ENCODE measurements at regions not wholly inside any gene's neighbourhood (a gene's known extent, or its start where the extent isn't known, plus 50 kb on each side); places are given as distances from the start of the nearest gene placed in this dataset.
A peak's percentile ranks its signal among the peaks of the same experiment; 100 is the strongest.

DNA sequence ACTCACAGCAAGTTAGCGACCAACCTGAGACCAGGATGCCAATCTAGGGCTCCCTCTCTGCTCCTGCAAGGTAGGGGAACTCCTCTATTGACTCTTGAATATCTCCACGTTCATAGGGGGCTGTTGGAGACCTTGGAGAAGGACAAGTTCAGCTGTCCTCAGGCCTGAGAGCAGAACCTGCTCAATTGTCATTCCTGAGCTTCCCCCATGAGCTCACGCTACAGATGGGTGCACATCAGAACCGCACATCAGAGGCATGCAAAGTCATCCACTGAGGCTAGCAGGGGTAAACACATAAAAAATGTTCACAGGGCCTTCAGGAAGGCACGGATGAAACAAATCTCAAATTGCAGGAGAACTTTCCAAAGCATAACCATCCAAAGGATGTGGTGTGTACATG is 168.8 kb upstream of the ZNF507 start:
- DNase-seq (ENCODE audit: low read depth): no peak

DNA sequence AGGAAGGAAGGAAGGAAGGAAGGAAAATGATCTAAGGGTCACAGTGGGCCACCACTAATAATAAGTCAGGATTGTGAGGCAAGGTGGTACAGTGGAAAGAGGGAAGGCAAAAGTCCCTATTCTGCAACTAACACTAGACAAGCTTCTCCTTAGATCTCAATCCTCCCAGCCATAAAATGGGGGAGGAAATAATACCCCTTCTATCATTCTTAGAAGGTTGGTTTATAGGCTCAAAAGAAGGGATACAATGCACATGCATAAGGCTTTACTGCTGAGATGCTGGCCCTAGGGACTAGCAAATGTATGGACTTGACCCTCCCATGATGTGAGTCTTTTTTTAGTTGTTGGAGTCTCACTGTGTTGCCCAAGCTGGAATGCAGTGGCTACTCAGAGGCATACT is 167.7 kb upstream of the ZNF507 start:
- DNase-seq (ENCODE audit: low read depth): no peak

DNA sequence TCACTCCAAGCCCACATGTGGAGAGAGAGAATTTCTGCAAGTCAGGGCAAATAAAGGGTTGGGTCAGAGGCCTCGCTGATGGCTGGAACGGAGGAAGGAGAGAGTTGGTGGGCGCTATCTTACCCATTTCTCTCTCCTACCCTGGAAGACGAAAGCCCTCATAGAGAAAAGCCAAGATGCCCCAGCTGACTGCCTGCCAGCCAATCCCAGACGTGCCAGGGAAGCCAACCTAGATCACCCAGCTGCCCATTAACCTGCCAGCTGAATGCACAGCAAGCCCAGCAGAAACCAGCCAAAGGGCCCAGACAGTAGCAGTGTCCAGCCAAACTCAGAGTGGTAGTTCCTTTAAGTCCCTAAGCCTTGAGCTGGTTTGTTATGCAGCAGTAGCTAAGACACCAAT is 167.0 kb upstream of the ZNF507 start:
- DNase-seq (ENCODE audit: low read depth): no peak

DNA sequence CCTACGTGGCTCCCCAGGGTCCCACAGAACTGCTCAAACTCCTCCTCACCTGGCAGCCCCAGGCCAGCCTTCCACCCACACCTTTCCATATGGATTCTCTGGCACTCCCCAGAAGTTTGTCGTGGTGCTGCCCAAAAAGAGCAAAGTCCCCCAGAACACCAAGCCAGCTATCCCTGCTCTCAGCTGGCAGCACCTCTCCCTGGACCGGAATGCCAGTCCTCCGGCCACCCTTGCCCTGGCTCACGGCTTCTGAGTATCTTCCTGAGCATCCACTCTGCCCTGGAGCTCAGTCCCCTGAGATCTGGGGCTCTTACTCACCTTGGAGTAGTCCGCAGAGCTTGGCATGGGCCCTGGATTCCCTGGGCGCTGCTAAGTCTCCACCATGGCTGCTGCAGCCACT is 166.5 kb upstream of the ZNF507 start:
- DNase-seq (ENCODE audit: low read depth): no peak

DNA sequence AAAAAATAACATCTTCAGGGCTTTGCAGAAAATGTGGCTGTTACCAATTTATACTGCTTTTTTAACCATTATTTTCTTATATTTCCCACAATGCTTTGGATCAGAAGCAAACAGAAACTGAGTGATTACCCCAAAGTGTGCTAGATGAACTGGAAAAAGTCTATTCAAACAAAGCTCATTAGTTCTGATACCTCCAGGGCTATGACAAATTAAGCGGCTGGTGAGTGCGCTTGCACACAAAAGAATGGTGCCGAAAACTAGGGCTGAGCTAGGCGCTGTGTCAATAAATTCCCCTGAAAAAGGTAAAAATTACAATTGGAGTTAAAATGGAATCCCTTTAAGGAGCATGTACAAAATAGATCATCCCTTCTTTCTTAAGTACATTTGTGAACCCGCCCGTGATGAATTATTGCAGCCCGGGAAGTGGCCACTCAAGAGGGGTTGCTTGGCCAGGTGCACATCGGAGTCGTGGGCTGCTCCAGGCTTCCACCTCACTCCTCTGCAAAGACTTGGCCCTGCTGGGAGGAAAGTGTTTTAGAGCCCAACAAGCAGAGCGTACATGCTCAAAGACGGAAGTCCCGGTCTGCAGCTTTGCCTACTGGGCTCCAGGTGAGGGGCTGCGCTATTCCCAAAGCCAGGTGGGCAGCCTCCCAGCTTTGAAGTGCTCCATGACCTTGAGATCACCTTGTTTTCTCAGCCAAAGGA is 164.0 kb upstream of the ZNF507 start:
- no peak for DNase-seq (ENCODE audit: low read depth)

DNA sequence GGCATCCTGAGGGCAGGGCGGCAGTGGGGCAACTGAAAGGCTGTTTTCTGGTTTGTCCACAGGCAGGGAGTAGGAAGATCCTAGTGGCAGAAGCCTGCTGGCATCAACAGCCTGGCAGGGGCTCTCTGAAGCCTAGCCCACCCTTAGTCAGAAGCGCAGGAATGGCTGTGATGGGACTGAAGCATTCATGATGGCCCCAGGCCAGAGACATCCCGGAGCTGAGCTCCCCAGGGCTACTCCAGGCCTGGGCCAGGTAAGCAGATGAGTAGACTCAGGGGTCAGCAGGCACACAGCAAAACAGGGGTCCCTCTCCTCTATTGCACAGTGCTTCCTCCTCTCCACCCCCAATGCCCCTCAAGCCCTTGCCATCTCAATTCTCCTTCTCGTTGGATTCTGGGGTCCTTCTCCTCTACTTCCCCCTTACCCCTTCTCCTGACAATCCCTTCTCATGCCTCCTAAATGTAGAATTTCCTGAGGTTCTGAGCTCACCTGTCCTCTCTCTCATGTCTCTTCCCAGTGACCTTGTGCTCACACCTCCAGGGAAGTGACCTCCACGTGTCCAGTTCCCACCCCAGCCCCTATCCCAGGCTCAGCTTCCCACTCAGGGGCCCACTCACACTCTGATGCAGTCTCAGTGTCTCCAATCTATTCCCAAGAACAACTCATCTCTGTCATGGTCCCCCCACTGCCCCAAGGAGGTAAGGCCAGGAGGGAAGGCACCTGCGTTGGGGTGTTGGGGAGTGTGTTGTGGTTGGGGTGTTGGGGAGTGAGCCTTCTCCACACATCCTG is 158.7 kb upstream of the ZNF507 start:
- no peak for DNase-seq (ENCODE audit: low read depth)

DNA sequence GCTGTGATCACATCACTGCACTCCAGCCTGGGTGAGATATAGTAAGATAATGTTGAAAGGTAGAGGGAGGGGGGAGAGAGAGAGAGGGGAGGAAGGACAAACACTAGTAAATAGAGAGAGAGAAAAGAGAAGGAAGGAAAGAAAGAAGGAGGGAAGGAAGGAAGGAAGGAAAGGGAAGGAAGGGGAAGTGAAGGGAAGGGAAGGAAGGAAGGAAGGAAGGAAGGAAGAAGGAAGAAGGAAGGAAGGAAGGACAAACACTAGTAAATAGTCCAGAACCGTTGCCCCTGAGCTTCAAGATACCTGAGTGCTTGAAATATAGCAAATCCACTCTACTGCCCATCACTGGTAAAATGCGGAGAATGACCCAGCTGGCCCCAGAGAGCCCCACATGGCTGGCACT is 156.5 kb upstream of the ZNF507 start:
- DNase-seq (ENCODE audit: low read depth): no peak

DNA sequence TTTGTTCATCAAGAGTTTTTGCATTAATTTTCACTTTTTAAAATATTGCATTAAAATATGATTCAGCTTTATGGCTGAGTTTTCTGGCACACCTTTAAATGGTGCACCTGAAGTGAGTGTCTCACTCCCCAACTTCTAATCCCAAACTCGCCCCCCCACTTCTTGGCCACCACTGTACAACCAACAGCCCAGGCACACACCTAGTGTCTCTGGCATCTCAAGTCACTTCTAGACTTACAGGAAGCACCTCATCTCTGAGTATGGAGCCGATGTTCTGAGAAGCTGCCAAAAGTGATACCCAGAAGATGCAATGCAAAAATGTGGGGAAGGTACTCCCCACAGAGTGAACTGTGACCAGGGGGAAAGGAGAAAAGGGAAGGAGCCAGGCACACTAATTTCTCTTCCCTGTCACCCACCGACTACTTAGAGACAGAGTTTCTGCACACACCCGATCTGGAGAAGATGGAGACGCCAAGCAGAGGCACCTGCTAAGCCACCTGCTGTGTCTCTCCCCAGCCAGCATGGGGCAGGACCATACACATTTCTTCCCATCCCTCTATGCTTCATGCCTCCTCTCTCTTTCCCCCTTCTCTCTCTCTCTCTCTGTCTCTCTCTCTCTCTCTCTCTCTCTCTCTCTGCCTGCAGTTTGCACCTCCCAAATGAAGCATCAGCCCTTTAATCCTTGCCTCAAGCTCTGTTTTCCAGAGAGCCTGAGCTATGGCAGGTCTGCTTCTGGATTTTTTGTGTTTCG is 155.3 kb upstream of the ZNF507 start:
- DNase-seq (ENCODE audit: low read depth): no peak

DNA sequence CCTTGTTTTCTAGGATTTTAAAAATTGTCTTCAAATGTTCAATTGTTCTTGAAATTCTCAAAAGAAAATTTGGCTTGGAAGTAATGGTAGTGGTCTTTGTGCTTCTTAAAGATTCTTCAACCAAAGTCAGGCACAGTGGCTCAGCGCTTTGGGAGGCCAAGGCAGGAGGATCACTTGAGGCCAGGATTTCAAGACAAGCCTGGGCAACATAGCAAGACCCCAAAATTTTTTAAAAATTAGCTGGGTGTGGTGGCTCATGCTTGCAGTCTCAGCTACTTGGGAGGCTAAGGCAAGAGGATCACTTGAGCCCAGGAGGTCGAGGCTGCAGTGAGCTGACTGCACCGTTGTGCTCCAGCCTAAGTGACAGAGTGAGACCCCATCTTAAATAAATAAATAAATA is 153.5 kb upstream of the ZNF507 start:
- no peak for DNase-seq (ENCODE audit: low read depth)

DNA sequence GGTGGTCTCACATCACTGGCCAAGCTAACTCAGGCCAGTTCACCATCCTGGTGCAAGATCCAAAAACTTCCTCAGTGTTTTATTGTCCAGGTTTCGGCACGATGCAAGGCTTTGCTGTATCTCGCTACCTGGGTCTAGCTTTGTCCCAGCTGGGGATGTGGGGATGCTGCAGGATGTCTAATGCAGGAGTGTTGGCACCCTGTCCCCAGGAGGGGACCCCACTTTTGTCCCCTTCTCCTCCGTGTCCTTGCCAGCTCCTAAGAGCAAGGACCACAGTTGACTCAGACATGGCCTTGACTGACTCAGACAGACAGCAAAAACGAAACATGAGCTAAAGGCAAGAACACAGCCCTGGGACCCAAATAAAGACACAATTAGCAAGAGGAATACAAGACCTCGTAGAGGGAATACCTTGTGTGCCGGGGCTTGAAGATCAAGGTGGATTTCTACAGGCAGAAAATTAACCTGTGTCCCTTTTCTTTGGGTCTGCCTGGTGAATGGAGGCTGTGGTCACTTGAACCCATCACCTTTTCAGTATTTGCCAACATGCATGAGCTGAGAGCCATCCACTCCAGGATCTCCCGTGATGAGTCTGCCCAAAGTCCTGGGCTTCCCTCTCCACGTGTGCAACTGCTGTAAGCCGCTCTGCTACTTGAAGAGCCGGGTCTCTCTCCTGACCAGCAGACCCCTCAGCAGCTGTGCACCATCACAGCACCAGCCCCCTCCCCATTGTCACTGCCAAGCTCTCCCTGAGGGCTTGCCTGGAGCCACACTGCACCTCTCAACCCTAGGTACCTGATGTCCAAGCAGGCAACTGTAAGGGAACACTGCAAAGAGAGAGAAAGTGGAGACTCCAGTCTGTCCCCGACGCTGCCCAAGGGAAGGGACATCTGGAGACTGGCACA is 149.5 kb upstream of the ZNF507 start:
- DNase-seq (ENCODE audit: low read depth): no peak

DNA sequence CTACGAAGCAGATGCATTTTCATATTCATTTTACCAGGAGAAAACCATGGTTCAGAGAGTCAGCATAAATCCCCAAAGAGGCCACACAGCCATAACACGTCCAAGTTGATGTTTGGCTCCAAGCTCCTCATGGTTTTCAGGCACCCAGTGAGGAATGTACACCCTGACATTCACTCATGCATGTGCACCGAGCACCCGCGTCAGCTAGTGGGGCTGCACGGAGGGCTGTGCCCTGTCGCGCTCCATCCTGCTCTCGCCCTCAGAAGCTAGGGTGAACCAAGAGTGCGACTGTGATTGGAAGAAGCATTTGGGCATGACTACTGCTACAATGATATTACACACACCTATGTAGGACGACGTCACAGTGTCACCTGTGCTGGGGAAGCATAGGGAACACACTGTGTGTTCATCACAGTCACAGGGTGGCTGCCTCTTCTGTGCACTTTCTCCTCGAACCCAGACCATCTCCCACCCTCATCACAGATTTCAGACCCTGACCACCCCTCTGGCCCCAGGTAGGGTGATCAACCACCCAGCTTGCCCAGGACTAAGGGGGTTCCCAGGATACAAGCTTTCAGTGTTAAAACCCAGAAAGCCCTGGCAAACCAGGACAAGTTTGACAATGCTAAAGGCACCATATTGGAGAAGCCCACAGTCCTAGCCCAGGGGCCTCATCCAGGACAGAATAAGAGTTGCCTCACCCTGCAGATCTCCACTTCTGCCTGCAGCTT is 148.6 kb upstream of the ZNF507 start:
- no peak for DNase-seq (ENCODE audit: low read depth)

DNA sequence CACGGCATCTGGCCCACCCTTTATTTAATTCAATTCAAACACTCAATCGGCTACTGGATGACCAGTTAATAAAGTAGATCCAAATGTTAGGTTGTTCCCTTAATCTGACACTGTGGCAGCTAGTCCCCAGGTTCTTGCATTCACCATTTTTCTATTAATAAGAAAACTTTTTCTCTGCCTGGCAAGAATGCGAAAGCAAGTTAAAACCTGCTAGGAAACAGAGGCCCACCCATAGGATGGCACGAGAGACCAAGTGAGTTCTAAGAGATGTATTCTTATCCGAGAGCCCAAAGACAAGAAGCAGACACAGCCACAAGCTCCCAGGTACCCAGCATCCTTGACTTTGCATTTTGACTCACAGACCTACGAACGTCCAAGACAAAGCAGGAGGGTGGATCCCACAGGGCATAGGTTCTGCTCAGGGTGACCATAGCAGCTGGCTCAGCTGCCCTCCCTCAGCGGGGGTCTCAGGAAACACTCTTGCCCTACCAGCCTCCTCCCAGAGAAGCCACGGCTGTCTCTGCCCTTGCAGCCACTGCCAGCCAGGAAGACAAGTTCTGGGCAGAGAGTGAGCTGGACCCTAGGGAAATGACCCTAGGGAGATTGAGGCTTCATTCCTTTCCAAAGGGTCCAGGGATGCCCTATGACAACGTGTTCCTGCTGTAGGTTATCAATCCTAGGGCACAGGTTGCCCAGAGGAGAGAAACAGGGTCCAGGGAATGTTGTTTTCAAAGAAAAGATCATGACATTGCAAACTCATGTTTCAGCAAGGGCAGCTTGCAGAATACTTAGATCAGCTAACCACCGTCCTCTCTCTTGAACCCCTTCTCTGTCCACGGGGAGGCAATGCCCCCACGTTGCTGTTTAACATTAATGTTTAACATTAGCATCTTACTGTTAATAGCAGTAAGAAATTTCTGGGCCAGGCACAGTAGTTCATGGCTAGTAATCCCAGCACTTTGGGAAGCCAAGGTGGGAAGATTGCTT is 147.2 kb upstream of the ZNF507 start:
- DNase-seq (ENCODE audit: low read depth): no peak

DNA sequence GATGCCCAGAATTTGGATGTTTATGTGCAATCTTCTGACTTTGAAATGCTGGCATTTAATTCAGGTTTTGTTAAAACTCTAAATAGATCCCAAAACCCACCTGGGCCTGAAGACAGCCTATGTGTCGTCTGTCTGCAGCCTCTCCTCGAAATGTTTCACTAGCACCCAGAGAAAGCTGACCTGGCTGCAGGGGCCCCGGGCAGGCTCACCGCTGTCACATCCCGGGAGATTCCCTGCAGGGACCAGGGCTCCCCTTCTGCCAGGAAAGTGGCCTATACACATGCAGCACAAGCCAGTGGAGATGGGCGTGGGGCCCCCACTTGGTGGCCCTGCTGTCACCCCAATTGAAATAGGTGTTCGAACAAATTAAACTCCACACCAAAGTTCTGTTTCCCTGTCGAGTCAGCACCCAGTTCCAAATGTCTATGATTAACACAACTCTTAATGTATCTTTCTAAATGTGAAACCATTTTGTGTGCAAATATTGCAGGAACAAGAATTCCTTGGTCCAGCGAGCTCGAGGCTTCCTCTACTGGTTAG is 145.8 kb upstream of the ZNF507 start:
- DNase-seq (ENCODE audit: low read depth): no peak

DNA sequence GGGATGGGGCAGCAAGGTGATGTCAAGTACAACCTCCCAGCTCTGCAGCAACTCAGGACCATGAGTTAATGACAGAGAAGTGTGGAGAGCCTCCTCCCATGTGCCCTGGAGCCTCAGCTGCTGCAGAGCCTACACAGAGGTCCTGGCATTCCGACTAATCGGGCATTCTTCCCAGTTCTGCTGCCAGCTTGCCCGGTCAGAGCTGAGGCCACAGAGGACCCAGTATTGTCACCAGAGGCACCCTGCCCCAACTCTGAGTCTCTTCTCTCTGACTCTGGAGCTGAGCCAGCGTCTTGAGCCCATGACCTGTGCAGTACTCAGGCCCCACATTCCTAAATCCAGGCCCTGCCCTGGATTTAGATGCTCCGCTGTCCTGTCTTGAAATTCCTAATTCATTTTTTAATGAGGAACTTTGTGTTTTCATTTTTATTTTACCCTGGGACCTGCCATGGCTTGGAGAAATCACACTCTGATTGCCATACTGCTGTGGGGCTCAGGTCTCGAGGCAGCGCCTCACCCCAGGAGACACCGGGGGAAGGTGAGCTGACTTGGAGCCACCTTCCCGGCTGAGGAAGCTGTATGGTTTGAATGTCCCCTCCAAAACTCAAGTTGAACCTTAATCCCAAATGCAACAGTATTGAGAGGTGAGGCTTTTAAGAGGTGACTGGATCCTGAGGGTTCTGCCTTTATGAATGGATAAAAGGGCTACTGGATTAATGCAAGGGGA is 144.9 kb upstream of the ZNF507 start:
- no peak for DNase-seq (ENCODE audit: low read depth)

DNA sequence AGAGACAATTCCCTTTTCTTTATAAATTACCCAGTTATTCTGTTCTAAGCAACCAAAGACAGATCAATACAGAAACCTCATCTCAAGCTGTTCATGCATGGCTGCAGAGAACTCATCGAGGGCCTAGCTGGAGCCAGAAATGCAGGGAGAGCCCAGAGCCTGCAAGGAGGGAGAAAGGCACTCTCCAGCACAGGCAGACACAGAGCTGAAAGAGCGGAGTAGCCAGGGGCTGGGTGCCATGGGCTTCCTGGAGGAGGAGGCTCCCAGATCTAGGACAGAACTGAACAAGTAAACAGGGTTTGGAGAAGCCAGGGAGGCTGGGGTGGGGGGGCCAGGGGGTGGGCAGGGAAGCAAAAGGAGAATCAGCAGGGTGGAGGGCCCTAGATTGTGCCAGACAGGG is 144.2 kb upstream of the ZNF507 start:
- no peak for DNase-seq (ENCODE audit: low read depth)

DNA sequence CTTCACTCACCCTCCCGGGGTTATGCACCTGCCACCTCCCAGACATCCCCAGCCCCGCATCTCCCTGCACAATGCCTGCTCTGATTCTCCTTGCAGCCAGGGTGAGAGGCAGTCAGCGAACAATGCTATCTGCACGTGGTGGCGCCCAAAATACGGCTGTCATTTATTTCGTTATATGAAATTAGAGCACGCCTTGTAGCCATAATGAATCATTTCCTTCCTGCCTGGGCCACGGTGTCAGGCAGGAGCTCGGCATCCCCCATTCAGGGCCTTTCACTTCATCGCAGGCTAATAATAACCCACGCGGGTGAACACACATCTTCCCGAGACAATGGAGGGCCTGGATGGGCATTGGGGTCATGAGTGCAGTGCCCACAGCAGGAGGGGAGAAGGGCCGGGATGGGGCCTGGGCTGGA is 143.8 kb upstream of the ZNF507 start:
- DNase-seq (ENCODE audit: low read depth): peak; percentile 1

DNA sequence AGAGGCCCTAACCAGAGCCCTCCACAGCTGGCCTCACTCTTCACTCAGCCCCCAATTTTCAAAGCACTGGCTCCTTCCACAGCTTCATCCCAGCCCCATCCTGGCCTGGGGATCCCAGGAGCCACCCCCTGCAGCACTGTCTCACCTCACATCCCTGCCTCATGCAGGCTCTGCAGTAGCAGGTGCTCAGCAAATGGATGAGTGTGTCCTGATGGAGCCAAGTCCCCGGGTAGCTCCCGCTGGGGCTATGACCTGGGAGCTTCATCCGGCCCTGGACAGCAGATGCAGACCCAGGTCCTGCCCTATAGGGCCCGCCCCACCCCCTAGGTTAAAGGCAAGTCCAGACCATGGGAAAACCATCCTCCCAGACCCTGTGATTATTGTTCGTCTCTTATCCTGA is 143.2 kb upstream of the ZNF507 start:
- no peak for DNase-seq (ENCODE audit: low read depth)

DNA sequence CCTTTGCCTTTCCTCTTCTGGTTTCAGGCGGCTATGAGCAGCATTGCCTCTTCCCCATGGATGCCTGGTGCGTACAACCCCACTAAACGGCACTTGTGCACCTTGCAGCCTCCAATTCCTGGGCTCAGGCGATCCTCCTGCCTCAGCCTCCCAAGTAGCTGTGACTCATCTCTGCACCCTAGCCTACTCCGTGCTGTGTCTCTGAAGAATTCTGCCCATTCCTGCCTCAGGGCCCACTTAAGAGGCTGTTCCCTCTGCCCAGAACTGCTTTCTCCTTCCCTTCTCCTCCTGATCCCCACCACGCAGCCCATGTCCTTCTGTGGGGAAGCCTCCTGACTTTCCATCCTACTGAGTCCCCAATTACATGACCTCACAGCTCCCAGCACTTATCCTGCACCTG is 142.2 kb upstream of the ZNF507 start:
- no peak for DNase-seq (ENCODE audit: low read depth)

DNA sequence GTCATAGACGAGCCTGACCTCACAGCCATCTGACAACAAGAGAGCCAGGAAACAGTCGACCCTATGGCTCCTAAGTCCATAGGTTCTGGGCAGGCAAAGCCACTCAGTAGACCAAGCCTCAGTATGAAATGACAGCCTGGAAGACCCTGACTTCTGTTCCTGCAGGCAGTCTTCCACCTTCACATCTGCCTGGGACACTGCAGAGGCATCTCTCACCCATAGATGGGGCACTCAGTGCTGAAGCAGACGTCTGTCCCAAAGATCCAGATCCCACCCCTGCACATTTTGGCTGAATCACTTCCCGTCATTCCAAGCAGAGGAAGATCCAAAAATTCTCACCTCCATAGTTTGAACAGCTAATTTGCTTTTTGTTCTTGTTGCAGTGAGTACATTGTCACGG is 139.3 kb upstream of the ZNF507 start:
- no peak for DNase-seq (ENCODE audit: low read depth)

All from ELR (cell line).